ENCODE measurements at regions not wholly inside any gene's neighbourhood (a gene's known extent, or its start where the extent isn't known, plus 50 kb on each side); places are given as distances from the start of the nearest gene placed in this dataset.

DNA sequence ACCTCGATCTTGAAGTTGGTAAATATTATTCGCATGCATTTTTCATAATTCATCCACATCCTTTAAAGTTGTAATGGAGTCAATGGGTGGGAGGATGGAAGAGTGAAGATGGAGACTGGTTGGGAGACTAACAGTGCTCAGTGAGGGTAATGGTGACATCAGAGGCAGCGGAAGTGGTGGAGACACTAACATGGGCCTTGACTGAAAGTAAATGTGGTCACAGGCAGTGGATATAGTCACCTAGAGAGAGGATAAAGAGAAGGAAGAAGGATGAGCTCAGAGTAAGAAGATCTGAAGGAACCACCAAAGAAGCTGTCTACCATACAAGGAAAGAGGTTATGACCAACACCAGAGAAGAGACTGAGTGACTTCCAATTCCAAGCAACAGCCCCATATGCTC is 281.6 kb upstream of the STT3B start:
- Histone ChIP-seq H3K79me2 (ENCODE audit: insufficient read depth, low read length) (no peaks in the 10 kb centered on the region), H3K4me3 (ENCODE audit: low read depth, low read length, poor library complexity, severe bottlenecking) (no peak overlapping the region), H4K20me1 (ENCODE audit: insufficient read depth, low read length) (no peaks in the 10 kb centered on the region), H3K4me1 (ENCODE audit: insufficient read depth, low read length, severe bottlenecking) (no peaks in the 10 kb centered on the region), H3K9me3 (ENCODE audit: low read length) (no peaks in the 10 kb centered on the region), H2AFZ (ENCODE audit: low read length) (no peak overlapping the region), H3K4me2 (ENCODE audit: low read length) (no peak overlapping the region), H3K27me3 (ENCODE audit: insufficient read depth, low read length) (no peaks in the 10 kb centered on the region), H3F3A (ENCODE audit: insufficient read depth, low read length) (no peaks in the 10 kb centered on the region), H3K9me2 (ENCODE audit: low read depth, low read length) (no peaks in the 10 kb centered on the region), H3K9ac (ENCODE audit: low read length) (no peak overlapping the region), H3K36me3 (ENCODE audit: insufficient read depth, low read length) (no peaks in the 10 kb centered on the region), H3K27ac (ENCODE audit: low read depth, low read length, poor library complexity, severe bottlenecking) (no peak overlapping the region)
- TF ChIP-seq, protein P1, sequence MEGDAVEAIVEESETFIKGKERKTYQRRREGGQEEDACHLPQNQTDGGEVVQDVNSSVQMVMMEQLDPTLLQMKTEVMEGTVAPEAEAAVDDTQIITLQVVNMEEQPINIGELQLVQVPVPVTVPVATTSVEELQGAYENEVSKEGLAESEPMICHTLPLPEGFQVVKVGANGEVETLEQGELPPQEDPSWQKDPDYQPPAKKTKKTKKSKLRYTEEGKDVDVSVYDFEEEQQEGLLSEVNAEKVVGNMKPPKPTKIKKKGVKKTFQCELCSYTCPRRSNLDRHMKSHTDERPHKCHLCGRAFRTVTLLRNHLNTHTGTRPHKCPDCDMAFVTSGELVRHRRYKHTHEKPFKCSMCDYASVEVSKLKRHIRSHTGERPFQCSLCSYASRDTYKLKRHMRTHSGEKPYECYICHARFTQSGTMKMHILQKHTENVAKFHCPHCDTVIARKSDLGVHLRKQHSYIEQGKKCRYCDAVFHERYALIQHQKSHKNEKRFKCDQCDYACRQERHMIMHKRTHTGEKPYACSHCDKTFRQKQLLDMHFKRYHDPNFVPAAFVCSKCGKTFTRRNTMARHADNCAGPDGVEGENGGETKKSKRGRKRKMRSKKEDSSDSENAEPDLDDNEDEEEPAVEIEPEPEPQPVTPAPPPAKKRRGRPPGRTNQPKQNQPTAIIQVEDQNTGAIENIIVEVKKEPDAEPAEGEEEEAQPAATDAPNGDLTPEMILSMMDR (IDR thresholded peaks at IDR 0.05; ENCODE audit: low read length): no peak
- no peak for TF ChIP-seq EZH2 (IDR thresholded peaks at IDR 0.05; ENCODE audit: borderline replicate concordance, low read length)

DNA sequence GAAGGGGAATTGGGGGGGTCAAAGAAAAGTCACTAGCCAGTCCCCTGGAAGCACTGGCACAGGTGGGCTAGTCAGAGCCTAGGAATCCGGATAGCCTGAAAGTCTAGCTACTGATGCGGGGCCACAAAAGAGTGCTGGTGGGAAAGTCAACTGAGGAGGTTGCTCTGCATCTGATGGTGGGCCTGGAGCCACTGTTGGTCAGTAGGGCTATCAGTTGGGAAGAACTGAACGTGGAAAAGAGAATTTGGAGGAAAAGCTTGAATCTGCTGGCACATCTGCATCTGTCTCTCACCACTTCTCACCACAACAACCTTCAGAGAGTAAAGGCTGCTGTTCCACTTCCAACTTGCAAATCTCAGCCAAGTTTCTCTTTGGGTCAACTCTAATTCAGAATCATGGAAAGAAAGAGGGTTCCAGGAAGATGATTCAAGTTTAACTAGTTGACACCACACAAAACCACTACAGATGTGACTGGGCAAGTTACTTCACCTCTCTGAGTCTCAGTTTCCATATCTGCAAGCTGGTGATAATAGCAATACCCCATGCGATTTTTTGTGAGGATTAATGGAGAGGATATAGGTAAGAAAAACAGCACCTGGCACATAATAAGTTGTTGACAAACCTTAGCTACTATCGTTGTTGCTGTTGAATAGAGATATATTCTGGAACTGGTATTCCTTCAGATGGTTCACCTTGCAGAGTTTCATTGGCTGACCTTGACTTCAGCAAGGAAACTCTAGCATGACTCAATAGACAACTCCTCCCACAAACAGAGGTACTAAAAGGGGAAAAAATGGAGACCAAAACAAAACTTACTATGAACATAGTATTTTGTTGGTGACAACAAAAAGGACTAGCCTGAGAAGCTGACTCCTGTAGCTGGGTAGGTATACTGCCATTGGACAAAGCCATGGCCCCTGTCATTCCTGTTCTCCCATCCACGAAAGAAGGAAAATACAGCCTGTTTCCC is 280.2 kb upstream of the STT3B start:
- Histone ChIP-seq H3F3A (ENCODE audit: insufficient read depth, low read length) (no peaks in the 10 kb centered on the region), H3K27ac (ENCODE audit: low read depth, low read length, poor library complexity, severe bottlenecking) (no peak overlapping the region), H3K36me3 (ENCODE audit: insufficient read depth, low read length) (no peaks in the 10 kb centered on the region), H4K20me1 (ENCODE audit: insufficient read depth, low read length) (no peaks in the 10 kb centered on the region), H3K9me2 (ENCODE audit: low read depth, low read length) (no peaks in the 10 kb centered on the region), H3K27me3 (ENCODE audit: insufficient read depth, low read length) (no peaks in the 10 kb centered on the region), H3K9ac (ENCODE audit: low read length) (no peak overlapping the region), H3K4me3 (ENCODE audit: low read depth, low read length, poor library complexity, severe bottlenecking) (no peak overlapping the region), H3K4me2 (ENCODE audit: low read length) (no peak overlapping the region), H2AFZ (ENCODE audit: low read length) (no peak overlapping the region), H3K9me3 (ENCODE audit: low read length) (no peaks in the 10 kb centered on the region), H3K4me1 (ENCODE audit: insufficient read depth, low read length, severe bottlenecking) (no peaks in the 10 kb centered on the region), H3K79me2 (ENCODE audit: insufficient read depth, low read length) (no peaks in the 10 kb centered on the region)
- TF ChIP-seq EZH2 (IDR thresholded peaks at IDR 0.05; ENCODE audit: borderline replicate concordance, low read length): no peak
- TF ChIP-seq, protein P1 (IDR thresholded peaks at IDR 0.05; ENCODE audit: low read length): no peak

DNA sequence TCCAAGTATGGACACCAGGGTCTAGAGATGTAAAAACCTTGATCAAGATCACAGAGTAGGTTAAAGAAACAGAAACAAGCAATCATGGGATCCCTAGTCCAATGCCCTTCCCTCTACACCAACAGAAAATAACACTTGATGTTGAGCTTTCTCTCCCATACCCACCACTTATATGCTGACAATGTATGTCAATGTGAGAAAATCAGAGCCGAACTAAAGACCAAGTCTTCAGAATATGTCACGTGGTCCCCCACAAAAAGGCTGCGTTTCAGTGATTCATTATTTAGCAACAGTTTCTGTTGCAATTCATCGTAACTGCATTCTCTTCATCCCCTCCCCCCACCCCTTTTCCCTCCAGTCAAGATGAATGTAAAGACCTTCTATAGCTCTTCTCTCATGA is 278.9 kb upstream of the STT3B start:
- H3K27ac ChIP-seq (ENCODE audit: low read depth, low read length, poor library complexity, severe bottlenecking): no peak overlapping the region
- TF ChIP-seq, protein P1 (IDR thresholded peaks at IDR 0.05; ENCODE audit: low read length): no peak
- no peak for TF ChIP-seq EZH2 (IDR thresholded peaks at IDR 0.05; ENCODE audit: borderline replicate concordance, low read length)
- H3K9me3 ChIP-seq (ENCODE audit: low read length): no peaks in the 10 kb centered on the region
- no peaks in the 10 kb centered on the region for H3K79me2 ChIP-seq (ENCODE audit: insufficient read depth, low read length)
- H3K27me3 ChIP-seq (ENCODE audit: insufficient read depth, low read length): no peaks in the 10 kb centered on the region
- H3K4me3 ChIP-seq (ENCODE audit: low read depth, low read length, poor library complexity, severe bottlenecking): no peak overlapping the region
- H3K4me2 ChIP-seq (ENCODE audit: low read length): no peak overlapping the region
- no peaks in the 10 kb centered on the region for H3K9me2 ChIP-seq (ENCODE audit: low read depth, low read length)
- H3K4me1 ChIP-seq (ENCODE audit: insufficient read depth, low read length, severe bottlenecking): no peaks in the 10 kb centered on the region
- no peak overlapping the region for H3K9ac ChIP-seq (ENCODE audit: low read length)
- H3K36me3 ChIP-seq (ENCODE audit: insufficient read depth, low read length): no peaks in the 10 kb centered on the region
- no peaks in the 10 kb centered on the region for H3F3A ChIP-seq (ENCODE audit: insufficient read depth, low read length)
- no peak overlapping the region for H2AFZ ChIP-seq (ENCODE audit: low read length)
- no peaks in the 10 kb centered on the region for H4K20me1 ChIP-seq (ENCODE audit: insufficient read depth, low read length)
